Chondrocyte (in vitro differentiated cells): ENCODE measurements at regions not wholly inside any gene's neighbourhood (a gene's known extent, or its start where the extent isn't known, plus 50 kb on each side); places are given as distances from the start of the nearest gene placed in this dataset.
A peak's percentile ranks its signal among the peaks of the same experiment; 100 is the strongest.

Source experiments
- DNase-seq: peaks from one replicate; pipeline ENCODE4 v3.0.0; 2021; ENCODE audit warnings: mixed read lengths, low spot score
- H3K27ac Mint-ChIP-seq: one replicate; pipeline ENCODE4 v1.8.0; 2021; ENCODE audit warnings: mild to moderate bottlenecking, moderate library complexity, mixed read lengths; ENCODE audit not compliant: unreplicated experiment
- H3K27me3 Mint-ChIP-seq: 2 replicates; pipeline ENCODE4 v1.8.0; 2021; ENCODE audit warnings: low read depth, mixed read lengths
- H3K36me3 Mint-ChIP-seq: 2 replicates; pipeline ENCODE4 v1.8.0; 2021; ENCODE audit warnings: low read depth, mixed read lengths
- H3K4me1 Mint-ChIP-seq: 2 replicates; pipeline ENCODE4 v1.8.0; 2021; ENCODE audit warnings: low read depth, mild to moderate bottlenecking, mixed read lengths
- H3K4me3 Mint-ChIP-seq: one replicate; pipeline ENCODE4 v1.8.0; 2021; ENCODE audit warnings: mild to moderate bottlenecking, moderate library complexity, mixed read lengths; ENCODE audit not compliant: unreplicated experiment
- H3K9me3 Mint-ChIP-seq: 2 replicates; pipeline ENCODE4 v1.8.0; 2021; ENCODE audit warnings: low read depth, mixed read lengths
- TF ChIP-seq, protein P1 (sequence below): fragments of 200-600 bp; sonication (generic); IDR thresholded peaks from 2 replicates; pipeline ENCODE4 v1.5.0; 2021; ENCODE audit warnings: antibody characterized with exemption, mild to moderate bottlenecking, moderate library complexity

GRCh38 chr3:72227486-72228070 lies 442.6 kb upstream of the PROK2 start:
- Mint-ChIP-seq H3K4me1 (peaks cover 19% of the 10 kb centered on the region), H3K4me3 (no peak overlapping the region), H3K27me3 (peaks cover 11% of the 10 kb centered on the region), H3K27ac (no peak overlapping the region), H3K9me3 (peaks cover 26% of the 10 kb centered on the region), H3K36me3 (peaks cover 20% of the 10 kb centered on the region)
- DNase-seq: no peak
- TF ChIP-seq, protein P1, sequence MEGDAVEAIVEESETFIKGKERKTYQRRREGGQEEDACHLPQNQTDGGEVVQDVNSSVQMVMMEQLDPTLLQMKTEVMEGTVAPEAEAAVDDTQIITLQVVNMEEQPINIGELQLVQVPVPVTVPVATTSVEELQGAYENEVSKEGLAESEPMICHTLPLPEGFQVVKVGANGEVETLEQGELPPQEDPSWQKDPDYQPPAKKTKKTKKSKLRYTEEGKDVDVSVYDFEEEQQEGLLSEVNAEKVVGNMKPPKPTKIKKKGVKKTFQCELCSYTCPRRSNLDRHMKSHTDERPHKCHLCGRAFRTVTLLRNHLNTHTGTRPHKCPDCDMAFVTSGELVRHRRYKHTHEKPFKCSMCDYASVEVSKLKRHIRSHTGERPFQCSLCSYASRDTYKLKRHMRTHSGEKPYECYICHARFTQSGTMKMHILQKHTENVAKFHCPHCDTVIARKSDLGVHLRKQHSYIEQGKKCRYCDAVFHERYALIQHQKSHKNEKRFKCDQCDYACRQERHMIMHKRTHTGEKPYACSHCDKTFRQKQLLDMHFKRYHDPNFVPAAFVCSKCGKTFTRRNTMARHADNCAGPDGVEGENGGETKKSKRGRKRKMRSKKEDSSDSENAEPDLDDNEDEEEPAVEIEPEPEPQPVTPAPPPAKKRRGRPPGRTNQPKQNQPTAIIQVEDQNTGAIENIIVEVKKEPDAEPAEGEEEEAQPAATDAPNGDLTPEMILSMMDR: no peak

DNA sequence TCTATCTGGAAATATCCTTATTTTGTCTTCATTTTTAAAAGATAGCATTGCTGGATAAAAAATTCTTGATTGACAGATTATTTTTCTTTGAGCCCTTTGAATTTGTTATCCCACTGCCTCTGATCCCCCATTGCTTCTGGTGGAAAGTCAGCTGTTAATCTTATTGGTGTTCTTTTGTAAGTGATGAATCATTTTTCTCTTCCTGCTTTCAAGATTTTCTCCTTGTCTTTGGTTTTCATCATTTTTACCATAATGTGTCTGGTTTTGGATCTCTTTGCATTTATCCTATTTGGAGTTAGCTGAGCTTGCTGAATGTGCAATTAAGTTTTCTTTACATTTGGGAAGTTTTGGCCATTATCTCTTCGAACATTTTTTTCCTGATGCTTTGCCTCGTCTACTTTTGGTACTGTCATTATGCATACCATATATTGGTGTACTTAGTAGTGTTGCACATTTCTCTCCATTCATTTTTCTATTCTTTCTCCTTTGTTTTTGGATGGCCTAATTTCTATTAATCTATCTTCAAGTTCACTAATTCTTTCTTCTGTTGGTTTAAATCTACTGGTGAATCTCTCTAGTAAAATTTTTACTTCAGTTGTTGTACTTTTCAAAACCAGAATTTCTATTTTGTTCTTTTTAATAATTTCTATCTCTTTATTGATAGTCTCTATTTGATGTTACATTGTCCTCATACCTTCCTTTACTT lies 440.0 kb upstream of the PROK2 start:
- Mint-ChIP-seq H3K27ac (no peak overlapping the region), H3K4me3 (no peak overlapping the region), H3K27me3 (peaks cover 5% of the 10 kb centered on the region), H3K36me3 (peaks cover 18% of the 10 kb centered on the region), H3K9me3 (peaks cover 26% of the 10 kb centered on the region), H3K4me1 (peaks cover 37% of the 10 kb centered on the region)
- no peak for DNase-seq
- TF ChIP-seq, protein P1: no peak

- Mint-ChIP-seq H3K4me3 (no peak overlapping the region), H3K4me1 (peaks cover 37% of the 10 kb centered on the region), H3K9me3 (peaks cover 27% of the 10 kb centered on the region), H3K27me3 (no peaks in the 10 kb centered on the region), H3K36me3 (peaks cover 18% of the 10 kb centered on the region), H3K27ac (no peak overlapping the region)
- TF ChIP-seq, protein P1: no peak
- no peak for DNase-seq
Measured at GRCh38 chr3:72223628-72224027, 438.7 kb upstream of the PROK2 start.

DNA sequence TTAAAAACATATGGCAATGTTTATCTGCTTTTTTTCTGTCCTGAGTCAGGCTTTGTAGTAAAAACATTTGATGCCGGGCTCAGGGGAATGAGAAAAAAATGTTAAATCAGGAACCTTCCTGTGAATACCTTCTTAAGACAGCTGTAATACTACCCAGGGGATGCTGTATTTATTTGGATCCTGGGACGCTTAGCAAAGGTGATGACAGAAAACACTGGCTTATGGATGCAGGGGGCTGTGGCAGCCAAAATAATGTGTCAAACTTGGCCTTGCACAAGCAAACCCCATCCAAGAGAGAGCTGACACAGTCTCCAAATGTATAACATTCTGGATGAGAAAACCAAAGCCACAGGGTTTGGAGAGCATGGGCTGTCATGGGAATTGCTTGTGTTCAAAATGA lies 438.2 kb upstream of the PROK2 start:
- Mint-ChIP-seq H3K4me1 (peaks cover 37% of the 10 kb centered on the region), H3K4me3 (no peak overlapping the region), H3K36me3 (peaks cover 18% of the 10 kb centered on the region), H3K9me3 (peaks cover 32% of the 10 kb centered on the region), H3K27me3 (no peaks in the 10 kb centered on the region), H3K27ac (peak overlapping the region; percentile 55)
- TF ChIP-seq, protein P1: no peak
- DNase-seq: no peak

DNA sequence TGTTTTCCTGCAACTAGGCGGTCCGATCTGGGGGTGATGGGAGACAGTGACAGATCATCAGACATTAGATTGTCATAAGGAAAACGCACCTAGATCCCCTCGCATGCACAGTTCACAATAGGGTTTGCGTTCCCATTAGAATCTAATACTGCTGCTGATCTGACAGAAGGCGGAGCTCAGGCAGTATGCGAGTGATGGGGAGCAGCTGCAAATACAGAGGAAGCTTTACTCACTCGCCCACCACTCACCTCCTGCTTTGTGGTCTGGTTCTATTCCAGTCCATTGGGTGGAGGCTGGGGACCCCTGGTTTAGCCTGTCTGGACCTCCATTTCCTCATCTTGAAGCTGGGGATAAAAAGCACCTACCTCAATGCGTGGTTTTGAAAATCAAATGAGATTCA lies 437.5 kb upstream of the PROK2 start:
- Mint-ChIP-seq H3K27ac (peak overlapping the region; percentile 32), H3K27me3 (no peaks in the 10 kb centered on the region), H3K9me3 (peaks cover 32% of the 10 kb centered on the region), H3K4me1 (peaks cover 33% of the 10 kb centered on the region), H3K4me3 (no peak overlapping the region), H3K36me3 (peaks cover 18% of the 10 kb centered on the region)
- TF ChIP-seq, protein P1: no peak
- no peak for DNase-seq
